Activated CD8-positive, alpha-beta memory T cell treated with anti-CD3 and anti-CD28 coated beads, Interleukin-2, amount 10 ng/mL, durations not matched to agents 7 days and 5 days (primary cell): ENCODE measurements at regions not wholly inside any gene's neighbourhood (a gene's known extent, or its start where the extent isn't known, plus 50 kb on each side); places are given as distances from the start of the nearest gene placed in this dataset.

Experiments
- ATAC-seq: fragments of 150-1000 bp; cut with Tn5 transposase; one replicate; pipeline ENCODE4 v1.10.0; 2021; ENCODE audit warnings: moderate library complexity
- CTCF ChIA-PET: fragments of 350-600 bp; sonication (Branson Sonifier 250); formaldehyde crosslinking; loops from one replicate; lab custom pipeline; 2021; ENCODE audit warnings: antibody characterized with exemption; lab: Charles Lee
- DNase-seq: peaks from one replicate; pipeline ENCODE4 v3.0.0-alpha.2; 2020
- H3K27ac Mint-ChIP-seq: one replicate; pipeline ENCODE4 v1.8.0; 2021; ENCODE audit warnings: mild to moderate bottlenecking, mixed read lengths
- H3K27me3 Mint-ChIP-seq: one replicate; pipeline ENCODE4 v1.8.0; 2021; ENCODE audit warnings: mixed read lengths
- H3K36me3 Mint-ChIP-seq: one replicate; pipeline ENCODE4 v1.8.0; 2021; ENCODE audit warnings: mild to moderate bottlenecking, mixed read lengths
- H3K4me1 Mint-ChIP-seq: one replicate; pipeline ENCODE4 v1.8.0; 2021; ENCODE audit warnings: mixed read lengths
- H3K4me3 Mint-ChIP-seq: one replicate; pipeline ENCODE4 v1.8.0; 2021; ENCODE audit warnings: mild to moderate bottlenecking, moderate library complexity, mixed read lengths
- H3K9me3 Mint-ChIP-seq: one replicate; pipeline ENCODE4 v1.8.0; 2022; ENCODE audit warnings: low read depth, mixed read lengths

- Mint-ChIP-seq H3K27ac (no peak overlapping the region), H3K27me3 (no peaks in the 10 kb centered on the region), H3K4me3 (no peak overlapping the region), H3K4me1 (no peaks in the 10 kb centered on the region), H3K36me3 (no peaks in the 10 kb centered on the region), H3K9me3 (peaks cover 4% of the 10 kb centered on the region)
- ATAC-seq (no peak), DNase-seq (no peak)
- CTCF ChIA-PET, result no interaction called here
These were observed 2792.1 kb downstream of the PCDH9 start for GRCh38 chr13:64438084-64438483.

GRCh38 chr13:64429691-64430090 lies 2800.4 kb downstream of the PCDH9 start:
- ATAC-seq, result no peak
- Mint-ChIP-seq H3K27ac (no peak overlapping the region), H3K36me3 (no peaks in the 10 kb centered on the region), H3K4me3 (no peak overlapping the region), H3K4me1 (no peaks in the 10 kb centered on the region), H3K9me3 (peaks cover 2% of the 10 kb centered on the region), H3K27me3 (no peaks in the 10 kb centered on the region)
- CTCF ChIA-PET, result no interaction called here
- no peak for DNase-seq

- H3K4me3 Mint-ChIP-seq, result no peak overlapping the region
- H3K4me1 Mint-ChIP-seq, result no peaks in the 10 kb centered on the region
- CTCF ChIA-PET, result no interaction called here
- H3K27me3 Mint-ChIP-seq, result no peaks in the 10 kb centered on the region
- DNase-seq, result no peak
- no peak for ATAC-seq
- no peaks in the 10 kb centered on the region for H3K36me3 Mint-ChIP-seq
- no peak overlapping the region for H3K27ac Mint-ChIP-seq
- peaks cover 2% of the 10 kb centered on the region for H3K9me3 Mint-ChIP-seq
These were observed 2801.9 kb downstream of the PCDH9 start for GRCh38 chr13:64428196-64428595.

GRCh38 chr13:64423467-64423866 lies 2806.7 kb downstream of the PCDH9 start:
- DNase-seq, result no peak
- H3K36me3 Mint-ChIP-seq, result no peaks in the 10 kb centered on the region
- no peak overlapping the region for H3K4me3 Mint-ChIP-seq
- H3K4me1 Mint-ChIP-seq, result no peaks in the 10 kb centered on the region
- no peaks in the 10 kb centered on the region for H3K27me3 Mint-ChIP-seq
- CTCF ChIA-PET, result no interaction called here
- no peak overlapping the region for H3K27ac Mint-ChIP-seq
- peaks cover 2% of the 10 kb centered on the region for H3K9me3 Mint-ChIP-seq
- ATAC-seq, result no peak

- ATAC-seq (no peak), DNase-seq (no peak)
- Mint-ChIP-seq H3K27me3 (no peaks in the 10 kb centered on the region), H3K36me3 (no peaks in the 10 kb centered on the region), H3K4me3 (no peak overlapping the region), H3K9me3 (no peaks in the 10 kb centered on the region), H3K27ac (no peak overlapping the region), H3K4me1 (no peaks in the 10 kb centered on the region)
- CTCF ChIA-PET, result no interaction called here
These were observed 2810.0 kb downstream of the PCDH9 start for GRCh38 chr13:64420181-64420580.

- no peaks in the 10 kb centered on the region for H3K4me1 Mint-ChIP-seq
- CTCF ChIA-PET, result no interaction called here
- no peak overlapping the region for H3K4me3 Mint-ChIP-seq
- no peaks in the 10 kb centered on the region for H3K27me3 Mint-ChIP-seq
- no peaks in the 10 kb centered on the region for H3K36me3 Mint-ChIP-seq
- DNase-seq, result no peak
- ATAC-seq, result no peak
- no peak overlapping the region for H3K27ac Mint-ChIP-seq
- H3K9me3 Mint-ChIP-seq, result no peaks in the 10 kb centered on the region
These were observed 2812.6 kb downstream of the PCDH9 start for GRCh38 chr13:64417581-64417980.

GRCh38 chr13:64414381-64414780 lies 2815.8 kb downstream of the PCDH9 start:
- no peak overlapping the region for H3K4me3 Mint-ChIP-seq
- H3K27me3 Mint-ChIP-seq, result no peaks in the 10 kb centered on the region
- ATAC-seq (no peak), DNase-seq (no peak)
- no peaks in the 10 kb centered on the region for H3K36me3 Mint-ChIP-seq
- H3K9me3 Mint-ChIP-seq, result peaks cover 4% of the 10 kb centered on the region
- CTCF ChIA-PET, result no interaction called here
- no peaks in the 10 kb centered on the region for H3K4me1 Mint-ChIP-seq
- H3K27ac Mint-ChIP-seq, result no peak overlapping the region

GRCh38 chr13:64413529-64413928 lies 2816.6 kb downstream of the PCDH9 start:
- H3K27ac Mint-ChIP-seq, result no peak overlapping the region
- ATAC-seq (no peak), DNase-seq (no peak)
- H3K4me3 Mint-ChIP-seq, result no peak overlapping the region
- no peaks in the 10 kb centered on the region for H3K4me1 Mint-ChIP-seq
- CTCF ChIA-PET, result no interaction called here
- no peaks in the 10 kb centered on the region for H3K27me3 Mint-ChIP-seq
- H3K9me3 Mint-ChIP-seq, result peaks cover 4% of the 10 kb centered on the region
- no peaks in the 10 kb centered on the region for H3K36me3 Mint-ChIP-seq

GRCh38 chr13:64410276-64411053 lies 2819.7 kb downstream of the PCDH9 start:
- DNase-seq, result no peak
- Mint-ChIP-seq H3K36me3 (no peaks in the 10 kb centered on the region), H3K27me3 (no peaks in the 10 kb centered on the region), H3K9me3 (peaks cover 10% of the 10 kb centered on the region), H3K4me3 (no peak overlapping the region), H3K4me1 (no peaks in the 10 kb centered on the region), H3K27ac (no peak overlapping the region)
- CTCF ChIA-PET, result no interaction called here
- ATAC-seq, result no peak

GRCh38 chr13:64397701-64398100 lies 2832.4 kb downstream of the PCDH9 start:
- Mint-ChIP-seq H3K36me3 (no peaks in the 10 kb centered on the region), H3K27ac (no peak overlapping the region), H3K9me3 (no peaks in the 10 kb centered on the region), H3K4me1 (no peaks in the 10 kb centered on the region), H3K27me3 (no peaks in the 10 kb centered on the region), H3K4me3 (no peak overlapping the region)
- CTCF ChIA-PET, result no interaction called here
- ATAC-seq, result no peak
- no peak for DNase-seq

GRCh38 chr13:64377606-64378005 lies 2852.5 kb downstream of the PCDH9 start:
- Mint-ChIP-seq H3K9me3 (peaks cover 19% of the 10 kb centered on the region), H3K36me3 (no peaks in the 10 kb centered on the region), H3K4me3 (no peak overlapping the region), H3K27ac (no peak overlapping the region), H3K27me3 (no peaks in the 10 kb centered on the region), H3K4me1 (no peaks in the 10 kb centered on the region)
- ATAC-seq, result no peak
- CTCF ChIA-PET, result no interaction called here
- DNase-seq, result no peak

GRCh38 chr13:64371461-64371860 lies 2858.7 kb downstream of the PCDH9 start:
- CTCF ChIA-PET, result no interaction called here
- no peak overlapping the region for H3K27ac Mint-ChIP-seq
- no peaks in the 10 kb centered on the region for H3K4me1 Mint-ChIP-seq
- ATAC-seq (no peak), DNase-seq (no peak)
- no peak overlapping the region for H3K4me3 Mint-ChIP-seq
- H3K9me3 Mint-ChIP-seq, result peaks cover 22% of the 10 kb centered on the region
- H3K36me3 Mint-ChIP-seq, result no peaks in the 10 kb centered on the region
- H3K27me3 Mint-ChIP-seq, result no peaks in the 10 kb centered on the region

GRCh38 chr13:64371045-64371444 lies 2859.1 kb downstream of the PCDH9 start:
- ATAC-seq (no peak), DNase-seq (no peak)
- no peaks in the 10 kb centered on the region for H3K27me3 Mint-ChIP-seq
- no peak overlapping the region for H3K4me3 Mint-ChIP-seq
- H3K9me3 Mint-ChIP-seq, result peaks cover 20% of the 10 kb centered on the region
- H3K36me3 Mint-ChIP-seq, result no peaks in the 10 kb centered on the region
- no peak overlapping the region for H3K27ac Mint-ChIP-seq
- CTCF ChIA-PET, result no interaction called here
- no peaks in the 10 kb centered on the region for H3K4me1 Mint-ChIP-seq

- CTCF ChIA-PET, result no interaction called here
- DNase-seq (no peak), ATAC-seq (no peak)
- Mint-ChIP-seq H3K27ac (no peak overlapping the region), H3K27me3 (no peaks in the 10 kb centered on the region), H3K4me3 (no peak overlapping the region), H3K9me3 (peaks cover 17% of the 10 kb centered on the region), H3K36me3 (no peaks in the 10 kb centered on the region), H3K4me1 (no peaks in the 10 kb centered on the region)
These were observed 2861.0 kb downstream of the PCDH9 start for GRCh38 chr13:64369121-64369520.
